HG03103 (cell line): ENCODE measurements at regions not wholly inside any gene's neighbourhood (a gene's known extent, or its start where the extent isn't known, plus 50 kb on each side); places are given as distances from the start of the nearest gene placed in this dataset.
"Not testable (repeated sequence)": the region's sequence is repeated elsewhere in the genome, so short reads cannot be mapped to it uniquely, and the experiment has no call there.

ENCODE experiments used
- ATAC-seq: cut with Tn5 transposase; IDR thresholded peaks from one replicate; pipeline ENCODE4 v1.9.1; 2021; ENCODE audit warnings: low read depth; ENCODE audit not compliant: unreplicated experiment

DNA sequence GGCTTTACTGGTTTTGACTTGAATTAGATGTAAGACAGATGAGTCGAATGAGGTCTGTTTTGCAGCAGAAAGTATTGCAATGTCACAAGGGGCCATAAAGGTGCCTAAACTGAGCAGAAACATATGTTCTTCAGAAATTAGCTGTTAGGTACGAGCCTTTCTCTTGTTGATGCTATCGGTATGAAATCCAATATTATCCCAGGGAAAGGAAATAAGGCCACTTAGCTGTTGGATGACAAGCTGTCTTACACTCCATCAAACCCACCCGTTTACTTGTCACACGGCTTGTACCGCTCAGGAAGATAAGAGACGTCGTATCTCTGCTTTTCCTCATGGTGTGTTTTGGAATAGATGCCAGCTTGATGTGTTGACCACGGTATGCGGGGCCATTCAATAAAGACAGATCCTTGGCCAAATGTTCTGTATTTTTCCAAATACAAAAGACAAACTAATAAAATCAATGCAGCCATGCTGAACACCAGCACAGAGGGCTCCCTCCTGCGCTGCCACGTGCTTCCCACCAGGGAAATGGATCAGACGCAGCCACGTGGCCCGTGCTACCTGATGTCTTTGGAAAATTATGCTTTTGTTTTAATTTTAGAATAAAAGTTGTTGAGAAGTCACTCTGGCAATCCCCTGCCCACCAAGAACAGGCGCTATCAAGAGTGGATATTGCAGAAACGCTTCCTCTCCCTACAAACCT lies 255.9 kb upstream of the SULF2 start:
- ATAC-seq, result no peak

DNA sequence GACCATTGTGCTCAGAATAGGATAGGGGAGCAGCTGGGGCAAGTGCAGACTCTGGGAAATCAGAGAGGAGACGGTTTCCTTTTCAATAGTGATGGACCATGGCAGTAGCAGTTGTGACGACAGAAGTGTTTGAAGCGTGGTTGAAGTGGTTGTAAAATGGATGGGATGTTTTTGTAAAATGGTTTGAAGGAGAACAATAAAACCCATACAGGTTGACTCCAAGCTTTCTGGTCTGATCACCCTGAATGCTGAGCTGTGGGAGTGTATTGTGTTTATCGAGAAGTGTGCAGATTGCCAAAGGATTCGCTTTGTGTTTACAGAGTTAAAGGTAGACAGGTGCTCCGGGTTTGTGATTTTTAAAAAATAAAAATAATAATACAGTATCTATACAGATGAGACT lies 255.2 kb upstream of the SULF2 start:
- ATAC-seq, result no peak

DNA sequence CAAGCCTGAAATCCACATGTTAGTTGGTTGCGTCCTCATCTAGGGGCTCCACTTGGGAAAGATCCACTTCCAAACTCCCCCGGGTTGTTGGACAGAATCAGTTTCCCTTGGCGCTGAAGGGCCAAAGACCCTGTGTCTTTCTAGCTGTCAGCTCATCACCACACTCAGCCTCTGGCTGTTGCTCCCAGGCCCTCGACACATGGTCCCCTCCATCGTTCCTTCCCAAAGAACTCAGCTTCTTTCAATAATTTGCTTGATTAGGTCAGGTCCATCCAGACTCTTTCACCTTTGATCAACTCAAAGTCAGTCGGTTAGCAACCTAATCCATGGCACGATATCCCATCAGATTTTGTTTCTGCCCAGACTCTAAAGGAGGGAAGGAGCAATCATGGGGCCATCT lies 254.8 kb upstream of the SULF2 start:
- no peak for ATAC-seq

DNA sequence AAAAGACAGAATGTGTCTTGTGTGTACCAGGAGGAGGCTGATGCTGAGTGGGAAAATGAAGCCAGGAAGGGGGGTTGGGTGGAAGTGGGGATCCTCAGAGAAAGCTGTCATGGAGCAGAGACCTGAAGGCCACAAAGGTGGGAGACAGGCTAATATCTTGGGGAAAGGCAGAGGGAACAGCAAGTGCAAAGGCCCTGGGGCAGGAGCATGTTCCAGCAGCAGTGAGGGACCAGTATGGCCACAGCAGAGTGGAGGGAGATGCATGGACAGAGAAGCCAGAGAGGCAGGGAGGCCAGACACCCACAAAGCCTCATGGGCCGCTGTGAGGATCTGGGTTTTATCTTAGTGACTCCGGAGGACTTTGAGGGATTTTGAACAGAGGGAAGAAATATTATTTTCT lies 254.2 kb upstream of the SULF2 start:
- ATAC-seq, result no peak

DNA sequence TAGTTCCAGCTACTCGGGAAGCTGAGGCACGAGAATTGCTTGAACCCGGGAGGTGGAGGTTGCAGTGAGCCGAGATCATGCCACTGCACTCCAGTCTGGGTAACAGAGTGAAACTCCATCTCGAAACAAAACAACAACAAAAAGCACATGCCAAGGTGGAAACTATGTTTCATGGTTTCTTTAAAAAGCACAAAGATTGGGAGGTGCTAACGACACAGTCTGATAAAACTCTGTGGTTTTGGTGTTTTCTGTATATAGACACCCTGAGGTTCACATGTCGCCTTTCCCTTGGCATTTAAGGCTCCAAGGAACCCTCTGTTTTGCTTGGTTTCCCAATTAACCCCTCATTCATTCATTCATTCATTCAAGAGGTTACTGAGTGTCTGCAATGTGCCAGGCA lies 253.4 kb upstream of the SULF2 start:
- no peak for ATAC-seq

DNA sequence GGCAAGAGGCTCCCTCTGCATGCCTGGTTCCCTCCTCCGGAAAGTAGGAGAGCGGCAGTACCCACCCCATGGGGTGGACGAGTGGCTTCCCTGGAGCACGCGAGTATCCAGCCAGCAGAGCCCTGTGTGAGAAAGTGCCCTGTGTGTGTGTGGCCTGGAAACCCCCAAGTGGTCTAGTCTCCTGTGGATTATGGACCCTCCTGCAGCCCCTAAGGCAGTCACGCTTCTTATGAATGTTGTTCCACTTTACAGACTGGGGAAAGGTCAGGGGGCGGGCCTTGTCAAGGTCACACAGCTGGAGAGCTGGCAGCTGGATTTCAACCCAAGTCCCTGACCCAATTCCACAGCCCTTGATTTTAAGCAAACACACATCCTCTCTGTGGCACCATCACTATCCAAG lies 252.5 kb upstream of the SULF2 start:
- not testable (repeated sequence) for ATAC-seq

DNA sequence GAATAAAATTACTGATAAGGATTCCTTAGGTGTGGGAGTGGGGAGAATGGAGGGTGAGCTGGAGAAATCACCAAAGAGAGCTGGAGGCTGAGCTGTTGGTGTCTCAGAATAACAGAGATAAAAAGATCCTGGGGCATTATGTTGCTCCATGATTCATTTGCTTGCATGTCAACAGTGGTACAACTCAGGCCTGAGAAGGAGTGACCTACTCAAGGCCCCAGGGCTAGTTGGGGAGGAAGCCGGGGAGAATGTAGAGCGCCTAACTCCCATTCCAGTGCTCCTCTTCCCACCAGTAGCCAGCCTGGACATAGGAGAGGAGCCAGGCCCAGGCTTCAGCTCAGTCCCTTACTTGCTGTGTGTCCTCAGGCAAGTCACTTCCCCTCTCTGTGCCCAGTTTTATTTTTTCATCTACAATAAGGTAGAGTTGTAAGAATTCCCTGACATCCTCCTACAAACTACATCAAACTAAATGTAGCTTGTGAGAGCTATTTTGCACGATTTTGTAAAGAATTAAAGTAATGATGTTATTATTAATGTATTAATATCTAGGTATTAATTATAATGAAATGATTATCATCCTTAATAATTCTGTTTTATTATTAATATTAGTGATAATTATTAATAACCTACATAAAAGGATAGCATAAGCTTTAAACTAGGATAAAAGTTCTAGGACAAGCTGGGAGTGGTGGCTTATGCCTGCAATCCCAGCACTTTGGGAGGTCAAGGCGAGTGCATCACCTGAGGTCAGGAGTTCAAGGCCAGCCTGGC lies 250.9 kb upstream of the SULF2 start:
- ATAC-seq, result no peak

DNA sequence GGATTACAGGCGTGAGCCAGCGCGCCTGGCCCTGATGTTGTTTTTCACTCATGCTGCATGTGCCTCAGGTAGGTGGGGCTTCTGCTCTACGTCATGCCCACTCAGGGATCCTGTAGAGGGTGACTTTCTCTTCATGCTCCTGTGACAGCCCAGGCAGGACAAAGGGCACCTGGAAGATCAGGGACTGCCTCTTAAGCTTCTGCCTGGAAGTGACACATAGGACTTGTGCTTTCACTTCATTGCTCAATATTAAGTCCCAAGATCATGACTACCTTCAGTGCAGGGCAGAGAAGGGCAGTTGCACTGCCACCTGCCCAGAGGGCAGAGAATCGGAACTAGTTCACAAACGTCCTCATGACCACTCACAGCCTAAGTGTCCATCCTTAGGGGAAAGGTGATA lies 249.5 kb upstream of the SULF2 start:
- no peak for ATAC-seq

DNA sequence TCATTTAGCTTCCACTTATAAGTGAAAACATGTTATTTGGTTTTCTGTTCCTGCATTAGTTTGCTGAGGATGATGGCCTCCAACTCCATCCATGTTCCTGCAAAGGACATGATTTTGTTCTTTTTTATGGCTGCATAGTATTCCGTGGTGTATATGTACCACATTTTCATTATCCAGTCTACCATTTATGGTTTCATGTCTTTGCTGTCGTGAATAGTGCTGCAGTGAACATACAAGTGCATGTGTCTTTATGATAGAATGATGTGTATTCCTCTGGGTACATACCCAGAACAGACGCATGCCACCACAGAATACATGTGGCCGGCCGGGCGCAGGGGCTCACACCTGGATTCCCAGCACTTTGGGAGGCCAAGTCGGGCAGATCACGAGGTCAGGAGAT lies 247.7 kb upstream of the SULF2 start:
- ATAC-seq, result not testable (repeated sequence)

DNA sequence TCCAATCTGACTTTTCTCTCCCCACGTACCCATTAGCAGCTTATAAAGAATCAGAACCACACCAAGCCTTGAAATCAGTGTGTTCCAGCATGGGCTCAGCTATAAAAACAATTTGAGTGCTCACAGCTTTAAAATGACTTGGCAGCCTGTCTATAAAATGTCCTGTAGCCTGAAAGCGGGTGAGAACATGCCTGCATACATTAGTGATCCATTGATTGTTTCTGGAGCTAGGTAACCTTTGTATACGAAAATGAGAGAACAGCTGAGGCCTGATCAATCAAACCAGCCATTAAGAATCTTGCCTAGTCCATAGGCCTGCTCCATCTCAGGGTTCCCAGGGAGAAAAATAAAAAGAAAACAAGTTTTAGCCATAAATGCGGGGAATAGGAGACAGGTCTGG lies 245.8 kb upstream of the SULF2 start:
- ATAC-seq, result no peak

DNA sequence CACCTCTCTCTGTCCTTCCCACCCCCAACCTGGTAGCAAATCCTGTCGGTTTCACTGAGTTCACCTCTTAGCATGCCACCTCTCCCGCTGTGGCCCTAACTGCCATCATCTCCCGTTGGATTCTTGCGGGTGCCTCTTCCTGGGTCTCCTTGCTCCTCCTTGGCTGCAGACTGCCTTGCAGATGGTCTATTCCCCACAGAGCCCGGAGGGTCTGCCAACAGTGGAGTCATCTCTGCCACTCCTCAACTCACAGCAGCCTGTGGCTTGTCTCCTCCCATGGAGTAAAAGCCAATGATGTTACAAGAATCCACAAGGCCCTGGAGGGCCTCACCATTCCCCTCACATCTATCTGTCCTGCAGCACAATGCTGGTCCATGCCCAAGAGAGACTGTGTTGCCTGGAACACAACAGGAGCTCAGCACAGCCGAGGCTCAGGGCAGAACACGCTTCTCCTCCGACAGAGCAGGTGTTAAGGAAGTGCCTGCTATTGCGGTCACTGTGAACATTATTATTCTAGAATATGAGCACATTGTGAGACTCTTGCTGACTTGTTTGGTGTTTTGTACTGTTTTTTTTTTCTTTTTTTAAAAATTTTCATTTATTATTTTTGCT lies 241.8 kb upstream of the SULF2 start:
- ATAC-seq, result no peak

DNA sequence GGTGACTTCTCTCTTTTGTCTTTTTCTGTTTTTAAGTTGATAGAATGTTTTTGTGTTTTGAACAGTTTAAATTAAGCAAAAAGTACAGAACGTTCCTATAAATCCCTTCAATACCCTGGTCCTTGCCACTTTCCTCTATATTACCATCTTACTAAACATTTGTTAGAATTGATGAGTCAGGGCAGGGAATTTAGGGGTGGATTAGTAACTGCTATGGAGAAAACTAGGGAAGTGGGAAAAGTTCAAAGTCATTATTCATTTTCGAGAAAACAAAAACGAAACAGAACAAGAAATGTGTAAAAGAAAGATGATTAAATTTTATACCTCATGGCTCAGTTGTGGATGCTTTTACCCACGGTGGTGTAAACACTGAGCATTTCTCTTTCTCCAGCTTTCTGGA lies 240.4 kb upstream of the SULF2 start:
- no peak for ATAC-seq

DNA sequence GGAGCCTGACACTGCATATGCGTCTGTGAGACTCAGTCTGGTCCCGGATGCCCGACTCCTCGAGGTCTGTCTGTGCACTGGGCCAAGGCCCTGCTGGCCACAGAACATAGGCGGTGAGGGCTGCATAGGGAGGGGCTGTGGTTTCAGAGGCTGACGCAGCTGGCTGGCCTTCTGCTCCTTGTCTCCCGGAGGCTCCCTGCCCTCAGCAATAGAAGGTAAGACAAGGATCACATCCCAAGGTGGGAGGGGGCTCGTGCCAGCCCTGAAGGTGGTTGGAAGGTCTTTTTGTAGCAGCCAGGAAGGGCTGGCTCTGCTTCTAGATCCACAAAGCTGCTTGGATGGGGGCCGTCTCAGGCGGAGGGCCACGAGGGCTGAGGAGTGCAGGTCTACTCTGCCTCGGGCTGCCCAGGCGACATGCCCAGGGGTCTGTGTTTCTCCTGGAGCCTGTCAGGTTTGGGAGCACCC lies 239.8 kb upstream of the SULF2 start:
- ATAC-seq, result no peak

DNA sequence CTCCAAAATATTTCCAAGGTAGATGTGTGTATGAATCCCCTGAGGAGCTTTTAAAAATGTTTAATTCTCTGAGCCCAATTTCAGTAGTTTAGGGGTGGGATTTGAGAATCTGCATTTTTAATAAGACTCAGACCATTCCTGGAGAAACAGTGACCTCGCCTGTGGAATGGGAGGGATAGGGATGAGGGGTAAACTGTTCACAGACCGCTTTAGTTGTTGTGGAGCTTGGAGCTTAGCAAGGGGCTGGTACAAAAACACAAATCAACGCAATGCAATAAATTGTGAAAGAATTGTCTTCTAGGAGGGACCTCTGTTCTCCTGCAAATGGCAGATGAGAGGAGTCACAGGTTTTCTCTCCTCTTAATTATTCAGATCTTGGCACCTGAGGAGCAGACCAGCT lies 239.3 kb upstream of the SULF2 start:
- ATAC-seq, result no peak

DNA sequence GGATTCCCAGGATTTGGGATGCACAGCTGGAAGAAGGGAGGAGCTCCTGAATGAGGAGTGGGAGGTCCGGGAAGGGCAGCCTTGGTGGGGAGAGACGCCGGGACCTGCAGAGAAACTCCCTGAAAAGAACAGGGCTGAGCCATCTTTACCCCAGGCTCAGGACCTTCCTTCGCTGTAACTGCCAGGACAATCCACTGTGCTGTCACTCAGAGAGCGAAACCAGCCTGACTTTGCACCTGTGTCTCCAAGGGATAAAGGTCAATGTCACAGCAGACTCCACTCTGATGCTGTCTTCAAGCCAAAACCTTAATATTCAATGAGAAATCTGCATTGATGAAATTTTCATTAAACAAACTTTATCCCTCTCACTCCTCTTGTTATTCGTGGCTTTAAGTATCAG lies 235.4 kb upstream of the SULF2 start:
- ATAC-seq, result not testable (repeated sequence)

DNA sequence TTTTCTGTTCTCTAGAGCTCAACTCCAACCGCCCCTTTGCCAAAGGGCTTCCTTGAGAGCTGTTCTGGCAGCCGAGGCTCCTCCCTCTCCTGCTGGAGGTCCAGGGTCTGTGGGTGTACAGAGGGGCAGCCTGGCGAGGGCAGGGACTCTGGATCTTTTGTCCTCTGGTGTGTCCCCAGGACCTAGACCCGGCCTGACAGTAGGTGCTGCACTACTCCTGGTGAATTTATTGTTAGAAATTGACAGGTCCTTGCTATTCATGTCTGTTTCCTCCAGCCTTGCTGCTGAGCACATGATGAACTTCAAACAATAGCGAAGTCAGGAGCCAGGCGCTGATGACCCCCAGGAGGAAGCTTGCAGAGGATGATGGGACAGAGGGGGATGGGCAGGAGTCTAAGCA lies 234.7 kb upstream of the SULF2 start:
- ATAC-seq, result no peak

DNA sequence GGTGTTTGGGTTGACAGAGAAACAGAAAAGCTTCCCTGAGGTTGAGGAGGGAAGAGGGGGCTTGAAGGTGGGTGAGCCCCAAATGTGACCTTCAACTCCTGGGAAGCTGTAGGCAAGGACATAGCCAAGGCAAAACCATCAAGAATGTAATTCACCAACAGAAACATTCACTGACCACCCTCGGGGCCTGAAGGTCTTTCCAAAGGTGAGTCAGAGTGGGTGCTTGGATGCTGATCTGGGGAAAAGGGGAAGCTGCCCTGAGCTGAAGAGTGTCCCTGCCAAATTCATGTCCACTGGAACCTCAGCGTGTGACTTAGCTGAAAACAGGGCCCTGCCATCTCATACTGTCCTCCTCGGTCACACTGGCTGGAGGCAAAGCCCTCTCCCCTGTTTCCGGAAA lies 234.2 kb upstream of the SULF2 start:
- ATAC-seq, result no peak

DNA sequence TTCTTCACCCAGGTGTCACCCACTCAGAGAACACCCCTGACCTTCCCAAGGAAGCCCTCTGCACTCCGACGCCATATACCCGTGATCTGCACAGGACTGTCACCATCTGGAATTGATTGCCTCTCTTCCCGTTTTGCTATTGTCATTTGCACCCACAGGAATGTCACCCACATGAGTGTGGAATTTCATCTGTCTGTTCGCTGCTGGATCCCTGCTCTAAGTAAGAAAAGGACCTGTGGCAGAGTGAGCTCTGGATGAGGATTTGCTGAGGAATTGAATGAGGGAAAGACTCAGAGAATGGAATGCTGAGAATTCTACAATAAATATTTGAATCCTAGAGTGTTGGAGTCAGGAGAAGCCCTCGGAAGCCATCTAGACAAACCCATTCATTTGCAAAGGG lies 233.6 kb upstream of the SULF2 start:
- not testable (repeated sequence) for ATAC-seq

DNA sequence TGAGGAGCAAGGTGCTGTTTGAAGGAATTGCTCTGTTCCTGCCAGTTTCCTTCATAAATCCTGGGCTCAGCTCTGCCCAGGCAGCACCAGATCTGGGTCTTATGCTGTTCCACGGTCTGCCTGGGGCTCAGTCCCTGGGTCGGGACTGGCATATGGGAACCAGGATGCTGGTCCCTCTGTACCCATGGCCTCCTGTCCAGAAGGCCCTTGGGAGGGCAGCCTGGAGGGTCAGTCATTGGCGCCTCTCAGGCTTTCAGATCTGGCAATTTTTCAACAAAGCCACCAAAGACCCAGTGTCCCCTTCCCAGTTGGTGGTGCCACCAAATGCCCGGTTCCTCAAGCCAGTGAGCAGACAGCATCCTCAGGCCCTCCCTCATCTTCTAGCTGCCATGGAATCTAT lies 232.7 kb upstream of the SULF2 start:
- ATAC-seq, result no peak

DNA sequence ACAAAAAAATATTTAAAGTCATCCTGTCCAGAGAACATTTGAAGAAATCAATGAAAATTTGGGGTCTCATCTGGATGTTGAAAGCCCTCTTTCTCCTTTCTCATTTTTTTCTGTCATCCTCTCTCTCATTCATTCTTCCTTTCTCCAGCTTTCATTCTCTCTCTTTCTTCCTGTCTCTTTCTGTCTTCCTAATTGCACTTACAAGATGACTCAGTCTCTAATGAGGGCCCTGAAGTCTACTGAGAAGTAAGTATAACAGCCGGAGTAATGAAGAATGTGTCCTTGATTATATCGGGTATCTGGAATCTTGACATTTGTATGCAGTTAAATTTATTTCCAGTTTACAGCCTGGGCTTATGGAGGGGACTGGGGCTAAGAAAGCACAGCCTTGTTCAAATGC lies 232.2 kb upstream of the SULF2 start:
- no peak for ATAC-seq

DNA sequence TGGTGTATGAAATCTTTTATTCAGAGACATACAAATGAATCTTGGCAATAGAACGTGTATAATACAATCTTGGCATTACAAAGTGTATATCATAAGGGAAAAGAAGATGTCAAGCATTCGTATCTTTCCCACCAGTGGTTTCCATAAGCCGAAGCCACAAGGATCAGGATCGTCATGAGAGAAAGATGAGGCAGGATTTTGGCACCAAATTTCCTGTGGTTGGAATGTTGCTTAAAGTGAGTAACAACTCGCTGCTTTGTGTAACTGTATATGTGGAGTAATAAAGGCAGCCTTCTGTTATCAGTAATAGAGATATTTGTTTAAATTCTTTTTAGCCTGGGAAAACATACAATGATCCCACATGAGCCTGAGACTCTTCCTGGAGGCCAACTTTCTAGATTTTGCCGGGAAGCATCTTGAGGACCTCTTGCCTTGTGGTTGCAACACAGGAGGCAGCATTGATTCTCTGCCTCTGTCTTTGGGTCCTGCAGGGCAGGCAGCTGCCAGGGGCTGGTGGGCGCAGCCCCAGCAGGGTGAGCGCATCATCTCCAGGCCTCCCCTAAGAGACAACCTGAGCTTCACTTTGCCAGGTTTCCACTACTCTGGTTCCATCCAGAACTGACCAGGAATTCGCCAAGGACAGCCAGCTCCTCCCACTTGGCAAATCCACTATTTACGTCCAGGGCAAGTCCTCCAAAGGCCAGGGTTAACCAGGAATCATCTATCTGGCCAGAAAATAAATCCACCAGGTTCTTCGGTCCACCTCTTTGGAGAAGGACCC lies 230.9 kb upstream of the SULF2 start:
- ATAC-seq, result no peak
